ENCODE measurements at regions not wholly inside any gene's neighbourhood (a gene's known extent, or its start where the extent isn't known, plus 50 kb on each side); places are given as distances from the start of the nearest gene placed in this dataset.

- H3K4me1 ChIP-seq (ENCODE audit: insufficient read depth, low read length): peaks cover 14% of the 10 kb centered on the region; the same call in 1 of the 2 replicates
- H4K20me1 ChIP-seq (ENCODE audit: low read length): no peaks in the 10 kb centered on the region
- CTCF ChIA-PET: no interaction called here
- H3F3A ChIP-seq (ENCODE audit: low read length, unreplicated experiment): no peaks in the 10 kb centered on the region
- no peaks in the 10 kb centered on the region for H3K36me3 ChIP-seq (ENCODE audit: low read depth, low read length)
- TF ChIP-seq EZH2 (IDR thresholded peaks at IDR 0.05; ENCODE audit: low read length, unreplicated experiment) (no peak), EZH2phosphoT487 (IDR thresholded peaks at IDR 0.05; ENCODE audit: borderline replicate concordance, low read length) (no peak), CTCF (conservative IDR thresholded peaks at IDR 0.05; ENCODE audit: low read depth, low read length) (no peak)
- no peak overlapping the region for H2AFZ ChIP-seq (ENCODE audit: low read length)
- no peaks in the 10 kb centered on the region for H3K9me2 ChIP-seq (replicated peaks; ENCODE audit: low read length)
- intact Hi-C loops (cut with micrococcal nuclease): no loop called here
- H3K9me3 ChIP-seq (ENCODE audit: low read length): no peaks in the 10 kb centered on the region
- H3K4me3 ChIP-seq (ENCODE audit: low read length): no peak overlapping the region
- H3K27me3 ChIP-seq (ENCODE audit: low read length): no peaks in the 10 kb centered on the region
- no peak overlapping the region for H3K4me2 ChIP-seq (ENCODE audit: low read length)
- no peaks in the 10 kb centered on the region for H3K79me2 ChIP-seq (ENCODE audit: low read length)
- ATAC-seq: no peak
- H3K9ac ChIP-seq (ENCODE audit: low read length): no peak overlapping the region
- BruUV-seq (replicated peaks): no TSS peak
- no peak overlapping the region for H3K27ac ChIP-seq (ENCODE audit: low read length)
- no peak for DNase-seq
- POLR2A ChIA-PET (ENCODE audit: unreplicated experiment): no interaction called here
Observed at GRCh38 chrX:107502316-107502715, 52.9 kb downstream of the FRMPD3 start.

GRCh38 chrX:107504006-107504405 is 54.6 kb downstream of the FRMPD3 start:
- ChIA-PET CTCF (no interaction called here), POLR2A (ENCODE audit: unreplicated experiment) (no interaction called here)
- H3K79me2 ChIP-seq (ENCODE audit: low read length): no peaks in the 10 kb centered on the region
- no TSS peak for BruUV-seq (replicated peaks)
- TF ChIP-seq CTCF (conservative IDR thresholded peaks at IDR 0.05; ENCODE audit: low read depth, low read length) (no peak), EZH2 (IDR thresholded peaks at IDR 0.05; ENCODE audit: low read length, unreplicated experiment) (no peak), EZH2phosphoT487 (IDR thresholded peaks at IDR 0.05; ENCODE audit: borderline replicate concordance, low read length) (no peak)
- intact Hi-C loops (cut with micrococcal nuclease): no loop called here
- no peaks in the 10 kb centered on the region for H3K9me2 ChIP-seq (replicated peaks; ENCODE audit: low read length)
- H3K4me1 ChIP-seq (ENCODE audit: insufficient read depth, low read length): peaks cover 14% of the 10 kb centered on the region; the same call in 1 of the 2 replicates
- no peaks in the 10 kb centered on the region for H3K9me3 ChIP-seq (ENCODE audit: low read length)
- no peak for DNase-seq
- H3K36me3 ChIP-seq (ENCODE audit: low read depth, low read length): no peaks in the 10 kb centered on the region
- H3K9ac ChIP-seq (ENCODE audit: low read length): no peak overlapping the region
- H3K4me3 ChIP-seq (ENCODE audit: low read length): no peak overlapping the region
- H3K27me3 ChIP-seq (ENCODE audit: low read length): no peaks in the 10 kb centered on the region
- no peaks in the 10 kb centered on the region for H3F3A ChIP-seq (ENCODE audit: low read length, unreplicated experiment)
- no peak overlapping the region for H3K27ac ChIP-seq (ENCODE audit: low read length)
- H4K20me1 ChIP-seq (ENCODE audit: low read length): no peaks in the 10 kb centered on the region
- H2AFZ ChIP-seq (ENCODE audit: low read length): no peak overlapping the region
- ATAC-seq: no peak
- H3K4me2 ChIP-seq (ENCODE audit: low read length): no peak overlapping the region

- Histone ChIP-seq H3K27ac (ENCODE audit: low read length) (no peak overlapping the region), H3K27me3 (ENCODE audit: low read length) (no peaks in the 10 kb centered on the region), H3K4me3 (ENCODE audit: low read length) (no peak overlapping the region), H3K9ac (ENCODE audit: low read length) (no peak overlapping the region), H3K4me2 (ENCODE audit: low read length) (peak overlapping the region; percentile 31), H3K4me1 (ENCODE audit: insufficient read depth, low read length) (peaks cover 14% of the 10 kb centered on the region; the same call in 1 of the 2 replicates), H3K79me2 (ENCODE audit: low read length) (no peaks in the 10 kb centered on the region), H4K20me1 (ENCODE audit: low read length) (no peaks in the 10 kb centered on the region), H2AFZ (ENCODE audit: low read length) (no peak overlapping the region), H3K9me2 (replicated peaks; ENCODE audit: low read length) (no peaks in the 10 kb centered on the region), H3F3A (ENCODE audit: low read length, unreplicated experiment) (no peaks in the 10 kb centered on the region), H3K9me3 (ENCODE audit: low read length) (no peaks in the 10 kb centered on the region), H3K36me3 (ENCODE audit: low read depth, low read length) (no peaks in the 10 kb centered on the region)
- ChIA-PET CTCF (no interaction called here), POLR2A (ENCODE audit: unreplicated experiment) (no interaction called here)
- BruUV-seq (replicated peaks): no TSS peak
- TF ChIP-seq EZH2 (IDR thresholded peaks at IDR 0.05; ENCODE audit: low read length, unreplicated experiment): no peak
- no peak for TF ChIP-seq EZH2phosphoT487 (IDR thresholded peaks at IDR 0.05; ENCODE audit: borderline replicate concordance, low read length)
- no peak for TF ChIP-seq CTCF (conservative IDR thresholded peaks at IDR 0.05; ENCODE audit: low read depth, low read length)
- DNase-seq (peak; percentile 62), ATAC-seq (peak; percentile 68)
- intact Hi-C loops (cut with micrococcal nuclease): no loop called here
Observed at GRCh38 chrX:107505223-107505622, 55.8 kb downstream of the FRMPD3 start.
